NCI-H2227 treated with DMSO at 0.1 percent for 48 hours (cell line): ENCODE measurements at regions not wholly inside any gene's neighbourhood (a gene's known extent, or its start where the extent isn't known, plus 50 kb on each side); places are given as distances from the start of the nearest gene placed in this dataset.
"Not testable (repeated sequence)": the region's sequence is repeated elsewhere in the genome, so short reads cannot be mapped to it uniquely, and the experiment has no call there.

Experiments used
- DNase-seq: peaks from one replicate; lab custom pipeline; 2025; lab: John Stamatoyannopoulos, UW

DNA sequence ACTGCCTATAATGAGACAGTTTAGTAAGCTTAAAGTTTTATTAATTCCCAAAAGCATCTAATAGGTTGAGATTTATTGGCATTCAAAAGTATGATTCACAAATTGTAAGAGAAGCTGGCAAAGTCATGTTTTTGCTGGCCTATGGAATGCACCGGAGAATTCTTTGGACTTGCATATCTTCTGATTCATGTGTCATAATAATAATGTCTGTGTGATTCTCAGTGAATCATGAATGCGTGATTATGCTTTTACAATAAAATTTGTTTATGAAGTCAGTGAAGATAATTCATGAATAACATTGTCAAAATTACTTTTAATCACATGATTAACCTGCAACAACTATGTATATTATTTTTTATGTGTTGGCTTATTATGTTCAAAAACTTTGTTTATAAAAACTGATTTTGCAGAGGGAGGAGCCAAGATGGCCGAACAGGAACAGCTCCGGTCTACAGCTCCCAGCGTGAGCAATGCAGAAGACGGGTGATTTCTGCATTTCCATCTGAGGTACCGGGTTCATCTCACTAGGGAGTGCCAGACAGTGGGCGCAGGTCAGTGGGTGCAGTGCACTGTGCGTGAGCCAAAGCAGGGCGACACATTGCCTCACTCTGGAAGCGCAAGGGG lies 389.2 kb downstream of the SRGAP2C start:
- DNase-seq, result not testable (repeated sequence)

DNA sequence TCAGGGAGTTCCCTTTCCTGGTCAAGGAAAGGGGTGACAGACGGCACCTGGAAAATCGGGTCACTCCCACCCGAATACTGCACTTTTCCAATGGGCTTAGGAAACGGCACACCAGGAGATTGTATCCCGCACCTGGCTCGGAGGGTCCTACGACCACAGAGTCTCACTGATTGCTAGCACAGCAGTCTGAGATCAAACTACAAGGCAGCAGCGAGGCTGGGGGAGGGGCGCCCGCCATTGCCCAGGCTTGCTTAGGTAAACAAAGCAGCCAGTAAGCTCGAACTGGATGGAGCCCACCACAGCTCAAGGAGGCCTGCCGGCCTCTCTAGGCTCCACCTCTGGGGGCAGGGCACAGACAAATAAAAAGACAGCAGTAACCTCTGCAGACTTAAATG lies 389.7 kb downstream of the SRGAP2C start:
- not testable (repeated sequence) for DNase-seq

DNA sequence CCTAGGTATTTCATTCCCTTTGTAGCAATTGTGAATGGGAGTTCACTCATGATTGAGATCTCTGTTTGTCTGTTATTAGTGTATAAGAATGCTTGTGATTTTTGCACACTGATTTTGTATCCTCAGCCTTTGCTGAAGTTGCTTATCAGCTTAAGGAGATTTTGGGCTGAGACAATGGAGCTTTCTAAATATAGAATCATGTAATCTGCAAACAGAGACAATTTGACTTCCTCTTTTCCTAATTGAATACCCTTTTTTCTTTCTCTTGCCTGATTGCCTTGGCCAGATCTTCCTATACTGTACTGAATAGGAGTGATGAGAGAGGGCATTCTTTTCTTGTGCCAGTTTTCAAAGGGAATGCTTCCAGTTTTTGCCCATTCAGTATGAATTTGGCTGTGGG lies 398.1 kb downstream of the SRGAP2C start:
- not testable (repeated sequence) for DNase-seq

DNA sequence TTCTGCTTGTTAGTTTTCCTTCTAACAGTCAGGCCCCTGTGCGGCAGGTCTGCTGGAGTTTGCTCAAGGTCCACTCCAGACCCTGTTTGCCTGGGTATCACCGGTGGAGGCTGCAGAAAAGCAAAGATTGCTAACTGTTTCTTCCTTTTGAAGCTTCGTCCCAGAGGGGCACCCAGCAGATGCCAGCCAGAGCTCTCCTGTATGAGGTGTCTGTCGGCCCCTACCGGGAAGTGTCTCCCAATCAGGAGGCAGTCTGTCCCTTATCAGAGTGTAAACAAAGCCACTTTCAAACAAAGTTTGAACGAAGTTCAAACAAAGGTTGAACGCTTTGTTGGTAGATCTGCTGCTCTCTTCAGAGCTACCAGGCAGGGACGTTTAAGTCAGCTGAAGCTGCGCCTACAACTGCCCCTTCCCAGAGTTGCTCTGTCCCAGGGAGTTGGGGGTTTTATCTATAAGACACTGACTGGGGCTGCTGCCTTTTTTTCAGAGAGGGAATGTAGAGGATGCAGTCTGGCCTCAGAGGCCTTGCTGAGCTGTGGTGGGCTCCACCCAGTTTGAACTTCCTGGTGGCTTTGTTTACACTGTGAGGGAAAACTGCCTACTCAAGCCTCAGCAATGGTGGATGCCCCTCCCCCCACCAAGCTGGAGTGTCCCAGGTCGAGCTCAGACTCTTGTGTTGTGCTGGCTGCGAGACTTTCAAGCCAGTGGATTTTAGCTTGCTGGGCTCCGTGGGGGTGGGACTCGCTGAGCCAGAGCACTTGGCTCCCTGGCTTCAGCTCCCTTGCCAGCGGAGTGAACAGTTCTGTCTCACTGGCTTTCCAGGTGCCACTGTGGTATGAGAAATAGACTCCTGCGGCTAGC lies 401.8 kb downstream of the SRGAP2C start:
- DNase-seq, result no peak

DNA sequence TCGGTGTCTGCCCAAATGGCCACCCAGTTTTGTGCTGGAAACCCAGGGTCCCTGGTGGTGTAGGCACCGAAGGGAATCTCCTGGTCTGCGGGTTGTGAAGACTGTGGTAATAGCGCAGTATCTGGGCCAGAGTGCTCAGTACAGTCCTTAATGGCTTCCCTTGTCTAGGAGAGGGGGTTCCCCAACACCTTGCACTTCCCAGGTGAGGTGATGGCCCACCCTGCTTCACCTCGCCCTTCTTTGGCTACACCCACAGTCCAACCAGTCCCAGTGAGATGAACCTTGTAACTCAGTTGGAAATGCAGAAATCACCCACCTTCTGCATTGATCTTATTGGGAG lies 402.4 kb downstream of the SRGAP2C start:
- DNase-seq, result no peak

DNA sequence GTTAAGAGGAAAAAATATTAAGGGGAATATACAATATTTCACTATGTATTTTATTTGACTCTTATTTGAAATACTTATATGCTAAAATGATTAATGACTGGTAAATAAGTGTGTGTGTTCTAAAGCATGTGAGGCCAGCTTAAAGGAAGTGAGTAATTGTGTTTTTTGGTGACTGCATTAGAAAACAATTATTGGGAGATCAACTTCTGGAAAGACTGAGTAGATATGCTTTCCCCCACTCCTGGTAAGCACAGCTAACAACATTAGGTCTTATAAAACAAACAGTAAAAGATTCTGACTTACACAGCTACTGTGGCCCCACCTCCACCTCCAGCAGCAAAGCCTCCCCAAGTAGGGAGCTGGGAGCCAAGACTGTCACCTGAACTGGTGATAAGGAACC lies 403.0 kb downstream of the SRGAP2C start:
- DNase-seq, result no peak

DNA sequence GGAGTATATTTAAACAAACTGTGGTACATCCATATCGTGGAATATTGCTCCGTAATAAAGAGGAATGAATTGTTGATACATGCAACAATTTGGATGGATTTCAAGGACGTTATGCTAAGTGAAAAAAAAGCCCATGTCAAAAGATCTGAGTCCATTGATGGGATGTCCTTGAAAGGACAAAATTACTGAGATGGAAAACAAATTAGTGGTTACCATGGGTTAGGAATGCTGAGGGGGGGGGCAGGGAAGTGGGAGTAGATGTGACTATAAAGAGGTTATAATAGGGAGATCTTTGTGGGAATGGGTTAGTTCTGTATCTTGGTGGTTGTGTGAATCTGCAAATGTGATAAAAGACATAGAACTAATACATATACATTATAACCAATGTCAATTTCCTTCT lies 409.3 kb downstream of the SRGAP2C start:
- no peak for DNase-seq

DNA sequence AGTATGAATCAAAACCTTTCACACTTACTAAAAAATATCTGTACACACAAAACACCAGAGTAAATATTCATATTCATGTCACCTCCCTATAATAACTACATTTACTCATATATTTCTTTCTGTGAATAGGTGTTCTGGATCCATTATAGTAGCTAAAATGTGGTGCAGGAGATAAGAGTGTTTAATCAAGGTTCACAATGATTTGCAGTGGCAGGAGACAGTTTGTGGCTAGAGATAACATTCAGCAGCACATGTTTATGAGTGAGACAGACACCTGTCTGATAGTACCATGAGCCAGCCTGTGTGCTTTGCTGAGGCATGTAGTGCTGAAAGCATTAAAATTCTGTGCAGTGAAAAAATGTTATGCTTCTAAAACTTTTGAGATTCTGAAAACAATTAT lies 410.3 kb downstream of the SRGAP2C start:
- no peak for DNase-seq

DNA sequence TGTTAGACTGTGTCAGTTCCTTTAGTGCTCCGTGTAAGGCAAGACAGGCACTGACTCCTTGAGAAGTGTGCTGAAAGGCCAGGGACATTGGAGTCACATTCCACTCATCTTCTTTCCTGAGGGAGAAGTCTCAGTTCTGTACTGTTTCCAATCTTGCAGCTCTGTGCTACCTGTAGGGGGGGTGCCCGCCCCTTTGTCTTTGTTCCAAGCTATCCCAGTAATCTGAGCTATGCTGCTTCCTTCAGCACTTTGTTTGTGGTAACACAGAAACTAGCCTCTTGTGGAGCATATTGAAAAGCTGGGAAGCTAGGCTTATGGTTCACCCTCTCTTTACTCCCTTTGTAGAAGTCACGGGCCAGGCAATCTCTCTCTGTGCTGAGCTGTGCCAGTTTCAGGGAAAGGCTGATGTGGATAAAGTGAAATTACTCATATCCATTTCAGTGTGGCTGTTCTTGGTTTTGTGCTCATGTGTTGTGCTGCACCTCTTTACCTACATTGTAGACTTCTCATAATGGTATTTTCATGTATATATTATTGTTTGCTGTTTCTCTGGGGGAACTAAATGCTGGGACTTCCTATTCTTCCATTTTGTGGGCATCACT lies 420.2 kb downstream of the SRGAP2C start:
- not testable (repeated sequence) for DNase-seq

DNA sequence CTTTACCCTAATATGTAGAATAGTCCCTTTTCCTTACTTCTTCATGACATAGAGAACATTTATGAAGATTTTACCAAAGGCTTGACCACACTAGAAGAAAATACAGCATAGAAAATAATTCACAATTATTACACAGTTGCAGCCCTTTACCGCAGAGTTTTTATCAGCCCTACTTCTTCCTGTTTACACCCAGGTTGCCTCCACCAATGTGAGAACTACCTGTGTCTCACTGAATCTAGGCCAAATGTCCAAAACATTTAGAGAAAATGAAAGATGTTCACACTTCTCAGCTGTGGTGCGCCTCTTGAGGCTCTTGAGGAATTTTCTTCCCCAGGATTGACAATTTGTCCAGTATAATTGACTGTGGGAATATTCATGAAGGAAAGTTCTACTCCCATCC lies 422.7 kb downstream of the SRGAP2C start:
- DNase-seq, result not testable (repeated sequence)
